OCI-LY3 (cell line): ENCODE measurements at regions not wholly inside any gene's neighbourhood (a gene's known extent, or its start where the extent isn't known, plus 50 kb on each side); places are given as distances from the start of the nearest gene placed in this dataset.

Experiments
- EZH2phosphoT487 ChIP-seq: fragments of 200-600 bp; shearing (Covaris generic); IDR thresholded peaks from 2 replicates; pipeline ENCODE4 v1.6.1; 2018; ENCODE audit warnings: antibody characterized with exemption, mixed run types, low read depth
- TF ChIP-seq, protein P1 (sequence below): fragments of 200-600, 300-600 bp; sonication (generic); IDR thresholded peaks from 2 replicates; pipeline ENCODE4 v1.5.1; 2014; ENCODE audit warnings: antibody characterized with exemption, low read length, low read depth

DNA sequence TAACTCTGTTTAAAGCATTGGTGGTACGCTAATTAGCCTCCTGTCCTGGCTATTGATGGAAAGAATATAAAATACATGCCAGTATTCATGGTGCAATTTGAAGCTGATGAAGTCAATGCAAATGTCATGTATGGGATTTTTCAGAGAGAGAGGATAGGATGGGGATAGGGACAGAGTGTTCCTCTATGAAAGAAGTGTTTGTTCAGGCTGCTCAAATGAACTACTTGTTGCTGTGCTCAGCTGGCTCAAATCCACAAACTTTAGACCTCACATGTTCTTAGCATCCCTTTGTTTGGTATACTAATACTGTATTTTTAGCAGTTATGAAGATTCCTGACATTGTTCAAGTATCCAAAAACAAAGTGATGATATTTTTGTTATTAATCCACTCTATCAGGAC is 116.5 kb downstream of the SLITRK1 start:
- TF ChIP-seq, protein P1, sequence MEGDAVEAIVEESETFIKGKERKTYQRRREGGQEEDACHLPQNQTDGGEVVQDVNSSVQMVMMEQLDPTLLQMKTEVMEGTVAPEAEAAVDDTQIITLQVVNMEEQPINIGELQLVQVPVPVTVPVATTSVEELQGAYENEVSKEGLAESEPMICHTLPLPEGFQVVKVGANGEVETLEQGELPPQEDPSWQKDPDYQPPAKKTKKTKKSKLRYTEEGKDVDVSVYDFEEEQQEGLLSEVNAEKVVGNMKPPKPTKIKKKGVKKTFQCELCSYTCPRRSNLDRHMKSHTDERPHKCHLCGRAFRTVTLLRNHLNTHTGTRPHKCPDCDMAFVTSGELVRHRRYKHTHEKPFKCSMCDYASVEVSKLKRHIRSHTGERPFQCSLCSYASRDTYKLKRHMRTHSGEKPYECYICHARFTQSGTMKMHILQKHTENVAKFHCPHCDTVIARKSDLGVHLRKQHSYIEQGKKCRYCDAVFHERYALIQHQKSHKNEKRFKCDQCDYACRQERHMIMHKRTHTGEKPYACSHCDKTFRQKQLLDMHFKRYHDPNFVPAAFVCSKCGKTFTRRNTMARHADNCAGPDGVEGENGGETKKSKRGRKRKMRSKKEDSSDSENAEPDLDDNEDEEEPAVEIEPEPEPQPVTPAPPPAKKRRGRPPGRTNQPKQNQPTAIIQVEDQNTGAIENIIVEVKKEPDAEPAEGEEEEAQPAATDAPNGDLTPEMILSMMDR, result no peak
- no peak for TF ChIP-seq EZH2phosphoT487
